Mucosa of stomach (tissue), 1 donor: ENCODE measurements at regions not wholly inside any gene's neighbourhood (a gene's known extent, or its start where the extent isn't known, plus 50 kb on each side); places are given as distances from the start of the nearest gene placed in this dataset.

Source experiments
- H3K27me3 ChIP-seq: one replicate; pipeline ENCODE4 v1.7.0; 2013; ENCODE audit warnings: mild to moderate bottlenecking, low read length; ENCODE audit not compliant: control insufficient read depth, insufficient read depth
- H3K36me3 ChIP-seq: one replicate; pipeline ENCODE4 v1.7.0; 2013; ENCODE audit warnings: low read length; ENCODE audit not compliant: control insufficient read depth, insufficient read depth
- H3K4me1 ChIP-seq: one replicate; pipeline ENCODE4 v1.7.0; 2013; ENCODE audit warnings: mild to moderate bottlenecking, low read length; ENCODE audit not compliant: control insufficient read depth, insufficient read depth
- H3K4me3 ChIP-seq: one replicate; pipeline ENCODE4 v1.7.0; 2013; ENCODE audit warnings: low read length
- H3K9ac ChIP-seq: one replicate; pipeline ENCODE4 v1.7.0; 2013; ENCODE audit warnings: mild to moderate bottlenecking, low read length, moderate library complexity
- H3K9me3 ChIP-seq: one replicate; pipeline ENCODE4 v1.7.0; 2013; ENCODE audit warnings: mild to moderate bottlenecking, low read length, moderate library complexity; ENCODE audit not compliant: control insufficient read depth
- donor health status: Pancreatic carcinoma.

- Histone ChIP-seq H3K9me3 (no peaks in the 10 kb centered on the region), H3K9ac (no peak overlapping the region), H3K27me3 (no peaks in the 10 kb centered on the region), H3K36me3 (no peaks in the 10 kb centered on the region), H3K4me1 (no peaks in the 10 kb centered on the region), H3K4me3 (no peak overlapping the region)
These were observed 367.3 kb upstream of the C9orf72 start for GRCh38 chr9:27940535-27940934.

DNA sequence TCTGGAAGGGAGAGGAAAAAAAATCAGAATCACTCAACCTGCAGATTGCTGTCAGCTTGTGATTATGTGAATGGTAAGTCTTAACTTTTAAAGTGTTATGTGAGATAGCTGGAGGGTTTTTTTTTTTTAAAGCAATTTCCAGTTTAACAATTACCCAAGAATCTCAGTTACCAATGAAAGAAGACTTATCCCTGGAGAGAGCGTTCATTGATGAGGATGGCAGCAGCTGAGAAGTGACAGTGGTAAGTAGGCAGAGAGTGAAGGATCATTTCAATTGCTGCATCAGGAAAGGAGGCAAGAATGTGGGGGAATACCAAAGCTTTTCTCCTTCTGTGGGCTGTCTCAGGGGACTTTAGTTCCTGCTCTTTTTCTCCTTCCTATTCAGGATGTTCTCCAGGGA lies 370.2 kb upstream of the C9orf72 start:
- no peaks in the 10 kb centered on the region for H3K36me3 ChIP-seq

GRCh38 chr9:27945386-27945785 lies 372.1 kb upstream of the C9orf72 start:
- Histone ChIP-seq H3K27me3 (no peaks in the 10 kb centered on the region), H3K36me3 (no peaks in the 10 kb centered on the region), H3K9me3 (no peaks in the 10 kb centered on the region), H3K9ac (no peak overlapping the region), H3K4me1 (no peaks in the 10 kb centered on the region), H3K4me3 (no peak overlapping the region)

More for the DNA sequence above, 370.2 kb upstream of the C9orf72 start:
- no peaks in the 10 kb centered on the region for H3K4me1 ChIP-seq
- H3K9me3 ChIP-seq: no peaks in the 10 kb centered on the region
- H3K27me3 ChIP-seq: no peaks in the 10 kb centered on the region
- H3K9ac ChIP-seq: no peak overlapping the region
- H3K4me3 ChIP-seq: no peak overlapping the region

DNA sequence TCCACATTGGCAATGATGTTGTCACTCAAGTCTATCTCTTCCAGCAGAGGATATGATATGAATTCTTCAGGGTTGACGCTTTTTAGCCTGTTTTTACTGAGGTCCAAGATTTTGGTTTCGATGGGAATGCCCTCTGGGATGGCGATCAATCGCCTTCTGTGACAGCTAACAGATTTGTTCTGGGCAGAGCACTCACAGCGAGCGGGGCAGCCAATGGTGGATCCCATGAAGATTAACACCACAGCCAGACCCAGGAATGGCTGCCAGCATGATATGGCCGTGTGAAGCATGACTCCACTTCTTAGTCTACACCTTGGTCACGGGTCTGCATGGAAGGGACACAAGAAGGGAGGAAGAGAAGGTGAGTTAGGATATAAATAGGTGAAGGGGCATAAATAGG lies 377.1 kb upstream of the C9orf72 start:
- H3K9me3 ChIP-seq: no peaks in the 10 kb centered on the region

DNA sequence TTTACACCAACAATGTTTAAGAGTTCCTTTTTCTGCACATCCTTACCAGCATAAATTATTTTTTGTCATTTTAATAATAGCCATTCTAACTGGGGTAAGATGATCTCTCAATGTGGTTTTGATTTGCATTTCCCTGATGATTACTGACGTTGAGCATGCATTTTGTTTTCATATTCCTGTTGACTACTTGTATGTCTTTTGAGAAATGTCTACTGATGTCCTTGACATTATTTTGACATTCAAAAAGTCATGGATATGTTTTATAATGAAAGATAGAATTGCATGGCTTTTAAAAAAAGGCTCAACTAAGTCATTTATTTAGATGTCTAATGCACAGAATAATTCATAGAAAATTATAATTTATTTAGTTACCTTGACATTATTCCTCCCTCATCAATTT lies 381.6 kb upstream of the C9orf72 start:
- H3K4me1 ChIP-seq: no peaks in the 10 kb centered on the region
- H3K4me3 ChIP-seq: no peak overlapping the region
- no peaks in the 10 kb centered on the region for H3K9me3 ChIP-seq
- no peak overlapping the region for H3K9ac ChIP-seq
- H3K36me3 ChIP-seq: no peaks in the 10 kb centered on the region
- H3K27me3 ChIP-seq: no peaks in the 10 kb centered on the region

More for the DNA sequence above, 377.1 kb upstream of the C9orf72 start:
- no peak overlapping the region for H3K9ac ChIP-seq
- no peak overlapping the region for H3K4me3 ChIP-seq
- no peaks in the 10 kb centered on the region for H3K36me3 ChIP-seq
- H3K4me1 ChIP-seq: no peaks in the 10 kb centered on the region
- no peaks in the 10 kb centered on the region for H3K27me3 ChIP-seq

- no peak overlapping the region for H3K4me3 ChIP-seq
- H3K27me3 ChIP-seq: no peaks in the 10 kb centered on the region
- H3K36me3 ChIP-seq: no peaks in the 10 kb centered on the region
- H3K9ac ChIP-seq: no peak overlapping the region
- no peaks in the 10 kb centered on the region for H3K4me1 ChIP-seq
- no peaks in the 10 kb centered on the region for H3K9me3 ChIP-seq
These were observed 390.6 kb upstream of the C9orf72 start for GRCh38 chr9:27963836-27964235.

DNA sequence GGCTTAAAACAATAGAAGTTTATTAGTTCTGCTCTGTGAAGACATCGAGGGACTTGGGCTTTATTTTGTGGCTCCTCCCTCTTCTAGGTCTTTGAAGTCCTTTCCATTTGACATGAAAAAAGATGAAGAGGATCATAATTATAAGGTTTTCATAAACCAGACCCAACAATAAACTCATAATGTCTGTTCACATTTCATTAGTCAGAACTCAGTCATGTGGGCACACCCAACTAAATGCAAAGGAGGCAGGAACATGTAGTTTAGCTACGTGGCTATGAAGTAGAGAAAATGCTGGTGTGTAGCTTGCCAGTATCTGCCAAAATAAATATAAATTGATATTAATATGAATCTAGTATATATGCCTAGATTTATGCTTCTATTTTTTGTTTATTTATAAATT lies 393.9 kb upstream of the C9orf72 start:
- H3K4me1 ChIP-seq: no peaks in the 10 kb centered on the region
- no peak overlapping the region for H3K4me3 ChIP-seq
- H3K9ac ChIP-seq: no peak overlapping the region
- no peaks in the 10 kb centered on the region for H3K9me3 ChIP-seq
- peaks cover 2% of the 10 kb centered on the region for H3K27me3 ChIP-seq
- H3K36me3 ChIP-seq: no peaks in the 10 kb centered on the region

GRCh38 chr9:27977931-27978330 lies 404.6 kb upstream of the C9orf72 start:
- no peak overlapping the region for H3K4me3 ChIP-seq
- no peaks in the 10 kb centered on the region for H3K36me3 ChIP-seq
- no peaks in the 10 kb centered on the region for H3K9me3 ChIP-seq
- H3K4me1 ChIP-seq: no peaks in the 10 kb centered on the region
- H3K27me3 ChIP-seq: no peaks in the 10 kb centered on the region
- no peak overlapping the region for H3K9ac ChIP-seq

- no peak overlapping the region for H3K4me3 ChIP-seq
- H3K4me1 ChIP-seq: no peaks in the 10 kb centered on the region
- H3K36me3 ChIP-seq: no peaks in the 10 kb centered on the region
- H3K9me3 ChIP-seq: no peaks in the 10 kb centered on the region
- H3K9ac ChIP-seq: no peak overlapping the region
- H3K27me3 ChIP-seq: no peaks in the 10 kb centered on the region
These were observed 412.4 kb upstream of the C9orf72 start for GRCh38 chr9:27985714-27986113.

DNA sequence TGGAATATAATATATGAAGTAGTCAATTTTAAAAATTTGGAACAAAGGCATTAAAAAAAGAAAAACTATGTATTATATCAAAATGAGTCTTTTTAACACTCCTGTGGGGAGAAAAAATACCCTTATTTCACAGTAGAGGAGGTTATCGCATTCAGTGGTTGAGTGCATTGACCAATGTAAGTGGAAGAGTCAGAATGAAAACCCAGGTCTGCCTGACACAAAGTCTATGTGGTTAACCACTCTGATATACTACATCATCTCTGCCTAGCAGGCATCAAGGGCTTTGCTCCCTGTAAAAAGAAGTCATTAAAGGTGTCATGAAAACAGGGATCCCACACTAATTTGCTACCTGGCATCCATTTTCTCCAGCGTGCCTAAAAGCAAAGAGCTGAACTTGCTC lies 417.2 kb upstream of the C9orf72 start:
- Histone ChIP-seq H3K4me3 (no peak overlapping the region), H3K4me1 (no peaks in the 10 kb centered on the region), H3K9me3 (no peaks in the 10 kb centered on the region), H3K27me3 (no peaks in the 10 kb centered on the region), H3K36me3 (no peaks in the 10 kb centered on the region), H3K9ac (no peak overlapping the region)

- Histone ChIP-seq H3K9ac (no peak overlapping the region), H3K36me3 (no peaks in the 10 kb centered on the region), H3K4me3 (no peak overlapping the region), H3K27me3 (no peaks in the 10 kb centered on the region), H3K4me1 (no peaks in the 10 kb centered on the region), H3K9me3 (no peaks in the 10 kb centered on the region)
These were observed 417.9 kb upstream of the C9orf72 start for GRCh38 chr9:27991221-27991620.

GRCh38 chr9:28001096-28001495 lies 427.8 kb upstream of the C9orf72 start:
- H3K27me3 ChIP-seq: no peaks in the 10 kb centered on the region

DNA sequence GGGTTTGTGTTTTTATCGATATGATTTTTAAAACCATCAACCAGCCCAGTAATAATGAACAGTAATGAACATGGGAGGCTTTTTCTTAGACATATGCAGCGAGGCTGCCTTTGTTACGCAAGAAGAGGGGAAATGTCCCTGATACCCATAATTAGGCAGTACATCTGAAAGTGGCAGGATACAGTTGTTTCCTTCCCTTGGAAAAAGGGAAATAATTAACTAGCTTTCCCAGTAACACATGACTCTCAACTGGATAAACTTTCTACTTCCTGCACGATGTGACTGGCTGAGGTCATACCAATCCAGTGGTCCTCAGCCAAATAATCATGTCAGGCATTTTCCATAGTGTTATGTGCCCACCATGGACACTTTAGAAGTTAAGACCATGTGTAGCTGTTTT lies 431.6 kb upstream of the C9orf72 start:
- Histone ChIP-seq H3K4me3 (no peak overlapping the region), H3K9ac (no peak overlapping the region), H3K4me1 (no peaks in the 10 kb centered on the region), H3K36me3 (no peaks in the 10 kb centered on the region), H3K9me3 (no peaks in the 10 kb centered on the region), H3K27me3 (no peaks in the 10 kb centered on the region)

More at GRCh38 chr9:28001096-28001495, 427.8 kb upstream of the C9orf72 start:
- Histone ChIP-seq H3K9ac (no peak overlapping the region), H3K9me3 (no peaks in the 10 kb centered on the region), H3K36me3 (no peaks in the 10 kb centered on the region), H3K4me1 (no peaks in the 10 kb centered on the region), H3K4me3 (no peak overlapping the region)
